Urinary bladder (tissue), 3 donors: ENCODE measurements at regions not wholly inside any gene's neighbourhood (a gene's known extent, or its start where the extent isn't known, plus 50 kb on each side); places are given as distances from the start of the nearest gene placed in this dataset.
"Not testable (repeated sequence)": the region's sequence is repeated elsewhere in the genome, so short reads cannot be mapped to it uniquely, and the experiment has no call there.

ENCODE experiments used
- DNase-seq: peaks from one replicate; pipeline ENCODE4 v3.0.0-alpha.2; 2015; ENCODE audit errors: extremely low spot score
- H3K27ac ChIP-seq: one replicate; pipeline ENCODE4 v1.5.1; 2013; ENCODE audit warnings: low read depth, mild to moderate bottlenecking, moderate library complexity
- H3K36me3 ChIP-seq: one replicate; pipeline ENCODE4 v1.6.1; 2013; ENCODE audit warnings: mild to moderate bottlenecking, moderate library complexity; ENCODE audit not compliant: insufficient read depth
- H3K4me1 ChIP-seq: one replicate; pipeline ENCODE4 v1.6.1; 2013; ENCODE audit warnings: mild to moderate bottlenecking, moderate library complexity; ENCODE audit not compliant: insufficient read depth
- H3K4me3 ChIP-seq: one replicate; pipeline ENCODE4 v1.5.1; 2013; ENCODE audit warnings: low read depth, low read length
- WGBS: extraction: QIAGEN DNeasy Blood & Tissue Kit; methylation state at CpG from one replicate; pipeline ENCODE4 v1.1.7; 2013; 5-methylcytosine and 5-hydroxymethylcytosine counted together
- donor health status: healthy with polysubstance abuse.
- donor health status: healthy.

GRCh38 chrY:19573646-19574045 is 170.9 kb downstream of the KDM5D start:
- no peak overlapping the region for H3K27ac ChIP-seq
- WGBS = 63% methylated on average over 2 of the region's 2 CpGs
- no peaks in the 10 kb centered on the region for H3K36me3 ChIP-seq
- no peak for DNase-seq
- no peak overlapping the region for H3K4me3 ChIP-seq
- H3K4me1 ChIP-seq = no peaks in the 10 kb centered on the region

GRCh38 chrY:19570999-19571398 is 173.5 kb downstream of the KDM5D start:
- WGBS = 96% methylated on average over 2 of the region's 2 CpGs
- no peak for DNase-seq
- Histone ChIP-seq H3K4me3 (no peak overlapping the region), H3K4me1 (no peaks in the 10 kb centered on the region), H3K27ac (no peak overlapping the region), H3K36me3 (no peaks in the 10 kb centered on the region)

- peak overlapping the region; percentile 23 for H3K27ac ChIP-seq
- H3K36me3 ChIP-seq = no peaks in the 10 kb centered on the region
- peak; percentile 1 for DNase-seq
- peak overlapping the region; percentile 72 for H3K4me3 ChIP-seq
- no peaks in the 10 kb centered on the region for H3K4me1 ChIP-seq
- WGBS = 2% methylated on average over 14 of the region's 14 CpGs
Measured at GRCh38 chrY:19567943-19568342, 176.6 kb downstream of the KDM5D start.

- Histone ChIP-seq H3K4me1 (no peaks in the 10 kb centered on the region), H3K4me3 (peak overlapping the region; percentile 72), H3K36me3 (no peaks in the 10 kb centered on the region), H3K27ac (peak overlapping the region; percentile 92)
- peak; percentile 84 for DNase-seq
- under 1% methylated on average over 53 of the region's 53 CpGs for WGBS
Measured at GRCh38 chrY:19567051-19567921, 177.2 kb downstream of the KDM5D start.

- H3K36me3 ChIP-seq = no peaks in the 10 kb centered on the region
- H3K4me1 ChIP-seq = no peaks in the 10 kb centered on the region
- H3K4me3 ChIP-seq = no peak overlapping the region
- WGBS = 85% methylated on average over 4 of the region's 4 CpGs
- H3K27ac ChIP-seq = no peak overlapping the region
- no peak for DNase-seq
Measured at GRCh38 chrY:19559161-19559560, 185.4 kb downstream of the KDM5D start.

GRCh38 chrY:19549671-19550466 is 194.7 kb downstream of the KDM5D start:
- WGBS = 53% methylated on average over 18 of the region's 18 CpGs
- Histone ChIP-seq H3K27ac (no peak overlapping the region), H3K4me1 (no peaks in the 10 kb centered on the region), H3K4me3 (no peak overlapping the region), H3K36me3 (no peaks in the 10 kb centered on the region)
- no peak for DNase-seq

GRCh38 chrY:19541475-19542306 is 202.8 kb downstream of the KDM5D start:
- H3K4me3 ChIP-seq = no peak overlapping the region
- H3K4me1 ChIP-seq = no peaks in the 10 kb centered on the region
- no peaks in the 10 kb centered on the region for H3K36me3 ChIP-seq
- no peak overlapping the region for H3K27ac ChIP-seq
- DNase-seq = no peak
- 46% methylated on average over 31 of the region's 31 CpGs for WGBS

- H3K27ac ChIP-seq, H3K36me3 ChIP-seq, H3K4me3 ChIP-seq, DNase-seq, H3K4me1 ChIP-seq: not testable (repeated sequence)
- 95% methylated on average over 14 of the region's 14 CpGs for WGBS
Measured at GRCh38 chrY:19535697-19536096, 208.8 kb downstream of the KDM5D start.

GRCh38 chrY:19521976-19522375 is 222.6 kb downstream of the KDM5D start:
- H3K4me1 ChIP-seq = no peaks in the 10 kb centered on the region
- no peak overlapping the region for H3K27ac ChIP-seq
- no peak for DNase-seq
- no peaks in the 10 kb centered on the region for H3K36me3 ChIP-seq
- no peak overlapping the region for H3K4me3 ChIP-seq

- H3K4me3 ChIP-seq = no peak overlapping the region
- H3K4me1 ChIP-seq = no peaks in the 10 kb centered on the region
- H3K36me3 ChIP-seq = no peaks in the 10 kb centered on the region
- DNase-seq = no peak
- 30% methylated on average over 15 of the region's 15 CpGs for WGBS
- no peak overlapping the region for H3K27ac ChIP-seq
Measured at GRCh38 chrY:19503092-19503449, 241.5 kb downstream of the KDM5D start.

- DNase-seq = no peak
- 29% methylated on average over 40 of the region's 40 CpGs for WGBS
- no peak overlapping the region for H3K4me3 ChIP-seq
- no peaks in the 10 kb centered on the region for H3K4me1 ChIP-seq
- H3K36me3 ChIP-seq = no peaks in the 10 kb centered on the region
- H3K27ac ChIP-seq = no peak overlapping the region
Measured at GRCh38 chrY:19502169-19503091, 242.1 kb downstream of the KDM5D start.

- Histone ChIP-seq H3K4me1 (no peaks in the 10 kb centered on the region), H3K4me3 (no peak overlapping the region), H3K27ac (no peak overlapping the region), H3K36me3 (no peaks in the 10 kb centered on the region)
- 58% methylated on average over 5 of the region's 5 CpGs for WGBS
- DNase-seq = no peak
Measured at GRCh38 chrY:19498556-19498955, 246.0 kb downstream of the KDM5D start.

- Histone ChIP-seq H3K27ac (no peak overlapping the region), H3K36me3 (no peaks in the 10 kb centered on the region), H3K4me1 (no peaks in the 10 kb centered on the region), H3K4me3 (no peak overlapping the region)
- WGBS = 63% methylated on average over 3 of the region's 3 CpGs
- DNase-seq = no peak
Measured at GRCh38 chrY:19487494-19487893, 257.0 kb downstream of the KDM5D start.
